ENCODE measurements at regions not wholly inside any gene's neighbourhood (a gene's known extent, or its start where the extent isn't known, plus 50 kb on each side); places are given as distances from the start of the nearest gene placed in this dataset.

DNA sequence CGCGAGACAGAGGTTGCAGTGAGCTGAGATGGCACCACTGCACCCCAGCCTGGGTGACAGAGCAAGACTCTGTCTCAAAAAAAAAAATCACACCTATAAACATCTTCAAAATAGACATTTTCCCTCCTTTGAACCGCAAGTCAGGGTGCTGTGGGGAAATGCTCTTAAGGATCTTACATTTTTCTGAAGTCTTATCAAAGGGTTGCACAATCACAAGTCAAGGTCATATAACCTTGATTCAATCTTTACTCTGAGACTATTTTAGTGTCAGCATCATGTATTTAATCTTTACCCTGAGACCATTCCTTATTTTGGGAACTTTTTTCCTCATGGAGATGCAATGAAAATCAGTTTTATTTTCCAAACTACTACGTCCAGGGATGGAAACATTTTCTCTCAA is 62.8 kb upstream of the RANBP3L start (continued):
- TF ChIP-seq, protein P1, sequence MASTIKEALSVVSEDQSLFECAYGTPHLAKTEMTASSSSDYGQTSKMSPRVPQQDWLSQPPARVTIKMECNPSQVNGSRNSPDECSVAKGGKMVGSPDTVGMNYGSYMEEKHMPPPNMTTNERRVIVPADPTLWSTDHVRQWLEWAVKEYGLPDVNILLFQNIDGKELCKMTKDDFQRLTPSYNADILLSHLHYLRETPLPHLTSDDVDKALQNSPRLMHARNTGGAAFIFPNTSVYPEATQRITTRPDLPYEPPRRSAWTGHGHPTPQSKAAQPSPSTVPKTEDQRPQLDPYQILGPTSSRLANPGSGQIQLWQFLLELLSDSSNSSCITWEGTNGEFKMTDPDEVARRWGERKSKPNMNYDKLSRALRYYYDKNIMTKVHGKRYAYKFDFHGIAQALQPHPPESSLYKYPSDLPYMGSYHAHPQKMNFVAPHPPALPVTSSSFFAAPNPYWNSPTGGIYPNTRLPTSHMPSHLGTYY (CRISPR knock-in tag; IDR thresholded peaks at IDR 0.05), result no peak
- no peak for TF ChIP-seq NR1H2 (CRISPR knock-in tag; IDR thresholded peaks at IDR 0.05)
- TF ChIP-seq CREM (CRISPR knock-in tag; IDR thresholded peaks at IDR 0.05), result no peak

DNA sequence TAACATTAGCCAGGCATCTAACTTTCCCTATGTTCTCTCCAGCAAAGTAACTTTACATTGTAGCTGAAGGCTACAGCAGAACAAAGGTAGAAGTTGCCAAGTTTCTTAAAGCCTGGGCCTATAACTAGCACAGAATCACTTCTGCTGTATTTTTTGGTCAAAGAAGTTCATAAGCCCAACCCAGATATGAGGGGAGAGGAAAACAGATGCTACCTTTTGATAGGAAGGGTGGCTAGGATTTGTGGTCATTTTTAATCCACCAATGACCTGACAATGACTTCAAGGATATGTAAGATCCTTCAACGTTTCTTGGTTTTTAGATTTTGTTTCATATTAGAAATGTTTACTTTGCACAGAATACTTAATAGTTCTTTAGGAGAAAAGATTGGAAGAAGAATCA is 64.2 kb upstream of the RANBP3L start:
- POLR2A ChIA-PET, result no interaction called here
- DNase-seq (ENCODE audit: low spot score) (no peak), ATAC-seq (no peak)
- Mint-ChIP-seq H3K9me3 (peaks cover 5% of the 10 kb centered on the region), H3K4me1 (no peaks in the 10 kb centered on the region), H3K27ac (no peak overlapping the region), H3K36me3 (no peaks in the 10 kb centered on the region), H3K27me3 (ENCODE audit: low read depth) (no peaks in the 10 kb centered on the region; the same call in 1 of the 2 replicates), H3K4me3 (no peak overlapping the region)
- CTCF ChIA-PET, result no interaction called here
- TF ChIP-seq, protein P2, sequence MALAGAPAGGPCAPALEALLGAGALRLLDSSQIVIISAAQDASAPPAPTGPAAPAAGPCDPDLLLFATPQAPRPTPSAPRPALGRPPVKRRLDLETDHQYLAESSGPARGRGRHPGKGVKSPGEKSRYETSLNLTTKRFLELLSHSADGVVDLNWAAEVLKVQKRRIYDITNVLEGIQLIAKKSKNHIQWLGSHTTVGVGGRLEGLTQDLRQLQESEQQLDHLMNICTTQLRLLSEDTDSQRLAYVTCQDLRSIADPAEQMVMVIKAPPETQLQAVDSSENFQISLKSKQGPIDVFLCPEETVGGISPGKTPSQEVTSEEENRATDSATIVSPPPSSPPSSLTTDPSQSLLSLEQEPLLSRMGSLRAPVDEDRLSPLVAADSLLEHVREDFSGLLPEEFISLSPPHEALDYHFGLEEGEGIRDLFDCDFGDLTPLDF (CRISPR knock-in tag; IDR thresholded peaks at IDR 0.05), result no peak
- TF ChIP-seq NR1H2 (CRISPR knock-in tag; IDR thresholded peaks at IDR 0.05) (no peak), ZNF317 (CRISPR knock-in tag; IDR thresholded peaks at IDR 0.05; ENCODE audit: borderline replicate concordance, low read depth) (no peak), ZNF232 (CRISPR knock-in tag; IDR thresholded peaks at IDR 0.05) (no peak), ZNF416 (CRISPR knock-in tag; IDR thresholded peaks at IDR 0.05) (no peak), NFE2L1 (CRISPR knock-in tag; IDR thresholded peaks at IDR 0.05) (no peak), TEAD4 (CRISPR knock-in tag; IDR thresholded peaks at IDR 0.05) (no peak), EMX1 (CRISPR knock-in tag; IDR thresholded peaks at IDR 0.05) (no peak), PRRX2 (CRISPR knock-in tag; IDR thresholded peaks at IDR 0.05) (no peak), CREM (CRISPR knock-in tag; IDR thresholded peaks at IDR 0.05) (no peak)
- TF ChIP-seq, protein P3, sequence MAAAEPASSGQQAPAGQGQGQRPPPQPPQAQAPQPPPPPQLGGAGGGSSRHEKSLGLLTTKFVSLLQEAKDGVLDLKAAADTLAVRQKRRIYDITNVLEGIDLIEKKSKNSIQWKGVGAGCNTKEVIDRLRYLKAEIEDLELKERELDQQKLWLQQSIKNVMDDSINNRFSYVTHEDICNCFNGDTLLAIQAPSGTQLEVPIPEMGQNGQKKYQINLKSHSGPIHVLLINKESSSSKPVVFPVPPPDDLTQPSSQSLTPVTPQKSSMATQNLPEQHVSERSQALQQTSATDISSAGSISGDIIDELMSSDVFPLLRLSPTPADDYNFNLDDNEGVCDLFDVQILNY (CRISPR knock-in tag; IDR thresholded peaks at IDR 0.05), result no peak

DNA sequence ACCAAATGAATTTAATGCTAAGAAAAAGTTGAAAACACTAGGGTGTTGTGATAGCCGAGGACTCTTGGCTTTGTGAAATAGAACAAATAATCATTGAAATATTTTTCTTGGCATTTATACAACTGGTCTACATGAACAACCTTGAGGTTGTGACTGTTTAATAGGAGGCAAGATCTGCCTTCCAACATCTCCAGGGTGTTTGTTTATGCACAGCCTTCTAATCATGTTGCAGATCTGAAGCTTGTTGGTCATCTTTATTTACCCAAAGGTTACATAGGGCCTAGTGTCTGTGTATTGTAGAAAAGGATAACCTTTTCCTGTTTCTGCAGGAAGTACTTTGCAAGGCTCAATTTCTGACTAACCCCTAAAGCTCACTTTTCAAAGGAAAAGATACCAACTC is 65.2 kb upstream of the RANBP3L start:
- DNase-seq (ENCODE audit: low spot score) (no peak), ATAC-seq (no peak)
- no peaks in the 10 kb centered on the region; the same call in 1 of the 2 replicates for H3K27me3 Mint-ChIP-seq (ENCODE audit: low read depth)
- H3K27ac Mint-ChIP-seq, result no peak overlapping the region
- H3K9me3 Mint-ChIP-seq, result peaks cover 5% of the 10 kb centered on the region
- CTCF ChIA-PET, result interaction anchor here (1.7 kb wide), 1 partner anchor 323 kb away, joined by 4 read pairs; no protein-coding TSS in a partner anchor
- no peak overlapping the region for H3K4me3 Mint-ChIP-seq
- POLR2A ChIA-PET, result interaction anchor here (0.5 to 1.5 kb wide), 2 partner anchors 10 to 841 kb away, joined by 3 to 5 read pairs; no protein-coding TSS in a partner anchor
- no peaks in the 10 kb centered on the region for H3K4me1 Mint-ChIP-seq
- H3K36me3 Mint-ChIP-seq, result no peaks in the 10 kb centered on the region
- TF ChIP-seq KAT7 (CRISPR knock-in tag; IDR thresholded peaks at IDR 0.05; ENCODE audit: borderline replicate concordance) (no peak), MYBL2 (CRISPR knock-in tag; IDR thresholded peaks at IDR 0.05) (no peak), FOXP1 (CRISPR knock-in tag; IDR thresholded peaks at IDR 0.05; ENCODE audit: borderline replicate concordance) (no peak), JAZF1 (CRISPR knock-in tag; IDR thresholded peaks at IDR 0.05) (no peak), ATF1 (CRISPR knock-in tag; IDR thresholded peaks at IDR 0.05) (no peak), GTF2I (CRISPR knock-in tag; conservative IDR thresholded peaks at IDR 0.05) (no peak), CREM (CRISPR knock-in tag; IDR thresholded peaks at IDR 0.05) (no peak), OVOL2 (CRISPR knock-in tag; IDR thresholded peaks at IDR 0.05; ENCODE audit: borderline replicate concordance) (no peak), MXD4 (CRISPR knock-in tag; IDR thresholded peaks at IDR 0.05; ENCODE audit: borderline replicate concordance) (no peak)
- TF ChIP-seq, protein P4, sequence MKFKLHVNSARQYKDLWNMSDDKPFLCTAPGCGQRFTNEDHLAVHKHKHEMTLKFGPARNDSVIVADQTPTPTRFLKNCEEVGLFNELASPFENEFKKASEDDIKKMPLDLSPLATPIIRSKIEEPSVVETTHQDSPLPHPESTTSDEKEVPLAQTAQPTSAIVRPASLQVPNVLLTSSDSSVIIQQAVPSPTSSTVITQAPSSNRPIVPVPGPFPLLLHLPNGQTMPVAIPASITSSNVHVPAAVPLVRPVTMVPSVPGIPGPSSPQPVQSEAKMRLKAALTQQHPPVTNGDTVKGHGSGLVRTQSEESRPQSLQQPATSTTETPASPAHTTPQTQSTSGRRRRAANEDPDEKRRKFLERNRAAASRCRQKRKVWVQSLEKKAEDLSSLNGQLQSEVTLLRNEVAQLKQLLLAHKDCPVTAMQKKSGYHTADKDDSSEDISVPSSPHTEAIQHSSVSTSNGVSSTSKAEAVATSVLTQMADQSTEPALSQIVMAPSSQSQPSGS (CRISPR knock-in tag; IDR thresholded peaks at IDR 0.05; ENCODE audit: borderline replicate concordance, low read depth), result no peak
- TF ChIP-seq, protein P5, sequence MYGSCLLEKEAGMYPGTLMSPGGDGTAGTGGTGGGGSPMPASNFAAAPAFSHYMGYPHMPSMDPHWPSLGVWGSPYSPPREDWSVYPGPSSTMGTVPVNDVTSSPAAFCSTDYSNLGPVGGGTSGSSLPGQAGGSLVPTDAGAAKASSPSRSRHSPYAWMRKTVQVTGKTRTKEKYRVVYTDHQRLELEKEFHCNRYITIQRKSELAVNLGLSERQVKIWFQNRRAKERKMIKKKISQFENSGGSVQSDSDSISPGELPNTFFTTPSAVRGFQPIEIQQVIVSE (CRISPR knock-in tag; IDR thresholded peaks at IDR 0.05; ENCODE audit: borderline replicate concordance), result no peak
- TF ChIP-seq, protein P6, sequence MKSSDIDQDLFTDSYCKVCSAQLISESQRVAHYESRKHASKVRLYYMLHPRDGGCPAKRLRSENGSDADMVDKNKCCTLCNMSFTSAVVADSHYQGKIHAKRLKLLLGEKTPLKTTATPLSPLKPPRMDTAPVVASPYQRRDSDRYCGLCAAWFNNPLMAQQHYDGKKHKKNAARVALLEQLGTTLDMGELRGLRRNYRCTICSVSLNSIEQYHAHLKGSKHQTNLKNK (CRISPR knock-in tag; IDR thresholded peaks at IDR 0.05), result no peak
- TF ChIP-seq, protein P7, sequence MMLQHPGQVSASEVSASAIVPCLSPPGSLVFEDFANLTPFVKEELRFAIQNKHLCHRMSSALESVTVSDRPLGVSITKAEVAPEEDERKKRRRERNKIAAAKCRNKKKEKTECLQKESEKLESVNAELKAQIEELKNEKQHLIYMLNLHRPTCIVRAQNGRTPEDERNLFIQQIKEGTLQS (CRISPR knock-in tag; conservative IDR thresholded peaks at IDR 0.05), result no peak
- TF ChIP-seq, protein P8, sequence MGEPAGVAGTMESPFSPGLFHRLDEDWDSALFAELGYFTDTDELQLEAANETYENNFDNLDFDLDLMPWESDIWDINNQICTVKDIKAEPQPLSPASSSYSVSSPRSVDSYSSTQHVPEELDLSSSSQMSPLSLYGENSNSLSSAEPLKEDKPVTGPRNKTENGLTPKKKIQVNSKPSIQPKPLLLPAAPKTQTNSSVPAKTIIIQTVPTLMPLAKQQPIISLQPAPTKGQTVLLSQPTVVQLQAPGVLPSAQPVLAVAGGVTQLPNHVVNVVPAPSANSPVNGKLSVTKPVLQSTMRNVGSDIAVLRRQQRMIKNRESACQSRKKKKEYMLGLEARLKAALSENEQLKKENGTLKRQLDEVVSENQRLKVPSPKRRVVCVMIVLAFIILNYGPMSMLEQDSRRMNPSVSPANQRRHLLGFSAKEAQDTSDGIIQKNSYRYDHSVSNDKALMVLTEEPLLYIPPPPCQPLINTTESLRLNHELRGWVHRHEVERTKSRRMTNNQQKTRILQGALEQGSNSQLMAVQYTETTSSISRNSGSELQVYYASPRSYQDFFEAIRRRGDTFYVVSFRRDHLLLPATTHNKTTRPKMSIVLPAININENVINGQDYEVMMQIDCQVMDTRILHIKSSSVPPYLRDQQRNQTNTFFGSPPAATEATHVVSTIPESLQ (CRISPR knock-in tag; IDR thresholded peaks at IDR 0.05), result no peak
- TF ChIP-seq, protein P9, sequence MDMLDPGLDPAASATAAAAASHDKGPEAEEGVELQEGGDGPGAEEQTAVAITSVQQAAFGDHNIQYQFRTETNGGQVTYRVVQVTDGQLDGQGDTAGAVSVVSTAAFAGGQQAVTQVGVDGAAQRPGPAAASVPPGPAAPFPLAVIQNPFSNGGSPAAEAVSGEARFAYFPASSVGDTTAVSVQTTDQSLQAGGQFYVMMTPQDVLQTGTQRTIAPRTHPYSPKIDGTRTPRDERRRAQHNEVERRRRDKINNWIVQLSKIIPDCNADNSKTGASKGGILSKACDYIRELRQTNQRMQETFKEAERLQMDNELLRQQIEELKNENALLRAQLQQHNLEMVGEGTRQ (CRISPR knock-in tag; IDR thresholded peaks at IDR 0.05), result no peak
